ENCODE measurements at regions not wholly inside any gene's neighbourhood (a gene's known extent, or its start where the extent isn't known, plus 50 kb on each side); places are given as distances from the start of the nearest gene placed in this dataset.
A peak's percentile ranks its signal among the peaks of the same experiment; 100 is the strongest.

DNA sequence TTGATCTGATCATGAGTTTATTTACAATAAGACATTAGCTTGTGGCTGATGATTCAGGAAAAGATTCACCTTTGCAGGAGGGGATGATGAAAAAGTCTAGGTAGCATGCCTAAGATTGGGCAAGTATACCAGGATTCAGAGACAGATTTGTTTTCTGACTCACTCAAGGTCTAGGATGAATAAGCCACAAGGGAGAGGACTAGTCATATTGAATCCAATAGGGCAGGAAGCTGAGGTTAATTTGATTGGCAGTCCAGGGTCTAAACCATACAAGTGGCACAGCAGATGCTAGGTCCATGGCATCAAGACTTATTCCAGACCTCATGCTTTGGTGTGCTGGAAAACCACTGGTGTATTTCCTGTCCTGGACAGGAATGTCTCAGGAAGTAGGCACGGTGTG, 1133.4 kb downstream of the XPNPEP1 start:
- DNase-seq (ENCODE audit: low read depth in 3 of 3): no peak

- no peak for DNase-seq (ENCODE audit: low read depth in 3 of 3)
These were observed 1134.0 kb downstream of the XPNPEP1 start for GRCh38 chr10:108789336-108789735.

- DNase-seq (ENCODE audit: low read depth in 3 of 3): no peak
These were observed 1134.4 kb downstream of the XPNPEP1 start for GRCh38 chr10:108788891-108789290.

DNA sequence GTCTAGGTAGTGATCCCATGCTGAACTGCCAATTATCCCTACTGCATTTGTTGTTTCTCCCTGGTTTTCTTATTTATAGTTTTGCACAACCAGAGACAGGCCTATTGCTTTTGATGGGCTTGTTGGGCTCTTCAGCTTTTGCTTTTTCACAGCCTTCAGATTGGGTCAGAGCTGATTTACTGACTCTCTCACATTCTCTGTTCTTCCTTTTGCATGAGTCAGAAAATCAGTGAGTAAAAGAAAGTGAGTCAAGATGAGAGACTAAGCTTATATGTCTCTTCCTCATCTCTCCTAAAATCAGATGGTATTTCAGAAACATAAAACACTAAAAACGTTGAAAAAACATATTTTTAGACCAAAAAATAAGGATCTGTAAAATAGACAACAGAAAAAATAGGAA, 1135.4 kb downstream of the XPNPEP1 start:
- no peak for DNase-seq (ENCODE audit: low read depth in 3 of 3)

DNA sequence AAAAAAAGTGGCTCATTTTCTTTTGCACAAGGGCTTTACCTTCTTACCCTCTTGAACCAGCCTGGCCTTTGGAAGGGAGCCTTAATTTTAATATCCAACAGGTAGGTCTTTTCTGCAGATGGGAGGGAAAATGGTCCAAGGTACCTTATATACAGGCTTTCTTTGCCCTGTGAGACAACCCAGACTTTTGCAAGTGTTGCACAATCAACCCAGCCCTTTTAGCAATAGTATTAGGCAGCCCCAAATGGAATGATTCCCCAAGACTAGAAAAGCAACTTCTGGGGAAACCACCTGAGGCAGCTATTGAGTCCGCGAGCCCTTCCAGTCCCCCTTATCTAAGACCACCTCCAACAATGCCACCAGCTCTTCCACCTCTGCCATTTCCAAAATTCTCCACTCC, 1138.3 kb downstream of the XPNPEP1 start:
- DNase-seq (ENCODE audit: low read depth in 3 of 3): no peak

DNA sequence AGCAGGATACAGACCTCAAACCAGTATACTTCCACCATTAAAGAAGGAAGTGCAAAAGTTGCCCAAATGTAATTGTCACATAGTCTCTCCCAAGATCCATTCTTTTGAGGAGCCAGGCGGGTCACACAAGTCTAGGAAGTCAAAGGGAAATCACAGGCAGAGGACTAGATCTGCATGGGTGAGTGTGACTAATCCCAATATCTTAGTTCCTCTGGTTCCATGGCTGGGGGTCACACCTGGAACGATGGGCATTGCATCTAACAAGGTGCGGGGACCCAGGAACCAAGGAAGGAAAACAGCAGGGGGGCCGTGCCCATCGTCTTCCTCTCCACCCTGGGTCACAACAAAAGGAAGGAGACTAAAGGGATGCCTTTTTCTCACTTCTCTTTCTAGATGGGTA, 1138.8 kb downstream of the XPNPEP1 start:
- DNase-seq (ENCODE audit: low read depth in 3 of 3): no peak

- DNase-seq (ENCODE audit: low read depth in 3 of 3): peak in 1 of 3 experiments; percentile 2
These were observed 1139.4 kb downstream of the XPNPEP1 start for GRCh38 chr10:108783897-108784296.

DNA sequence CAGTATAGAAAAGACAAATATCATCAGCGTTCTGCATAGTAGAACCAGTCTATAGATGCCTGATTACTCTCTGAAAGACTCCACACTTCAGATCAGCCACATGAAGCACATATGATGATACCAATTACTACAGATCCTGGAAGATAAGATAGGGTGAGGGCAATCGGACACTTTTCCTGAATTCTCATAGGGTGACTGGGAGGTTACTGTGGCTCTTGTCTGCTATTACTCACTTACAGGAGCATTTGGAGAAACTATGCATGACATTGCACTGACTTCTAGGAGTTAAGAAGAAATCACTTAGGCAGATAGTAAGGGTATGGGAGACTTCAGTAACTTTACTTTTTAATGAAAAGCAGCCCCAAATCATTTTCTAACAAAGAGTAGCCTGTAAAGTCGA, 1140.9 kb downstream of the XPNPEP1 start:
- no peak for DNase-seq (ENCODE audit: low read depth in 3 of 3)

- DNase-seq (ENCODE audit: low read depth in 3 of 3): no peak
These were observed 1143.8 kb downstream of the XPNPEP1 start for GRCh38 chr10:108779501-108779900.

DNA sequence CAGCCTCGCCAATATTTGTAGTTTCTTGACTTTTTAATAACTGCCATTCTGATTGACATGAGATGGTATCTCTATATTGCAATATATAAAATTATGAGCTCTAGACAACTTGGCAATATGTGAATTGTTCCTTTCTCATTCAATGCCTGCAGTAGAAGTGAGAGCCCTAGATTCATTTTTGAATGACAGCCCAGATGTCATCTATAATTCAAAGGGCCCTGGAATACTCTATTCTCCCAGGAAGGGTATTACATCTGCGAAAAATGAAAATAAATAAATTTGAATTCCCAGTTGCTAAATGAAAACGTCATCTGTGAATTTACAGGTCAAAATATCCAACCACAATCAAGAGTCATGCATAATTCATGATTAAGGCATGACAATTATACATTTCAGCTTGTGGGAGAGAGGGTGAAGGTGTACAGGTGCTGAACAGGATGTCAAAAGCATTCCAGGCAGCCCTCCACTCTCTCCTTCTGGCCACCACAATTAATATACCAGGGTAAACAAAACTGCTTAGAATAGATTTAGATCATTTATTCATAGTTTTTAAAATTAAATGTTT, 1147.3 kb downstream of the XPNPEP1 start:
- DNase-seq (ENCODE audit: low read depth in 3 of 3): no peak

- DNase-seq (ENCODE audit: low read depth in 3 of 3): no peak
These were observed 1152.2 kb downstream of the XPNPEP1 start for GRCh38 chr10:108771106-108771505.

GRCh38 chr10:108765794-108766193, 1157.5 kb downstream of the XPNPEP1 start:
- DNase-seq (ENCODE audit: low read depth in 3 of 3): no peak

GRCh38 chr10:108757946-108758345, 1165.4 kb downstream of the XPNPEP1 start:
- DNase-seq (ENCODE audit: low read depth in 3 of 3): no peak

DNA sequence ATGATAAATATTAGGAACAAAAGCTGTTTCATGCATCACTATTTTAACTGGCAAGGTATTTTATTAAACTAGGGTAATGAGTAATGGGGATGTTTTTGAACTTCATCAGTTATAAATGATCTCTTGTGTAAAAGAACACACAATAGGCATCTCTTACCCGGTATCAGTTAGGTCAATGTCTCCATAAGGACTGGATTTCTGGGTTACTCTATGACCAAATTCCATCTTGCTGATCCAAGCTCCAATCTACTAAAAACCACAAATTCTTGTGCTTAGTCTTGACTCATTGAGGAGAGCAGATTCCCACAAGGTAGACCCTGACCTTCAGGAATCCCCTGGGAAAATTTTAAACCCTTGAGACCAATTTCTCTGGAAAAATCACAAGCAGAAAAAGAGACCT, 1167.7 kb downstream of the XPNPEP1 start:
- no peak for DNase-seq (ENCODE audit: low read depth in 3 of 3)

GRCh38 chr10:108753326-108753725, 1170.0 kb downstream of the XPNPEP1 start:
- no peak for DNase-seq (ENCODE audit: low read depth in 3 of 3)

GRCh38 chr10:108749042-108749441, 1174.3 kb downstream of the XPNPEP1 start:
- no peak for DNase-seq (ENCODE audit: low read depth in 3 of 3)

DNA sequence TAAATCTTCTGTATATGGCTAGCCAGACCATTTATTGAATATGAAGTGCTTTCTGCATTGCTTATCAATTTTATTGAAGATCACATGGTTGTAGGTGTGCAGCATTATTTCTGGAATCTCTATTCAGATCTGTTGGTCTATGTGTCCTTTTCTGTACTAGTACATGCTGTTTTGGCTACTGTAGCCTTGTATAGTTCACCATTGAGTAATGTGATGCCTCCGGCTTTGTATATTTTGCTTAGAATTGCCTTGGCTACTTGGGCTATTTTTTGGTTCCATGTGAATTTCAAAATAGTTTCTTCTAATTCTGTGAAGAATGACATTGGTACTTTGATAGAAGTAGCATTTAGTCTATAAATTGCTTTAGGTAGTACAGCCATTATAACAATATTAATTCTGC, 1187.2 kb downstream of the XPNPEP1 start:
- DNase-seq (ENCODE audit: low read depth in 3 of 3): no peak

DNA sequence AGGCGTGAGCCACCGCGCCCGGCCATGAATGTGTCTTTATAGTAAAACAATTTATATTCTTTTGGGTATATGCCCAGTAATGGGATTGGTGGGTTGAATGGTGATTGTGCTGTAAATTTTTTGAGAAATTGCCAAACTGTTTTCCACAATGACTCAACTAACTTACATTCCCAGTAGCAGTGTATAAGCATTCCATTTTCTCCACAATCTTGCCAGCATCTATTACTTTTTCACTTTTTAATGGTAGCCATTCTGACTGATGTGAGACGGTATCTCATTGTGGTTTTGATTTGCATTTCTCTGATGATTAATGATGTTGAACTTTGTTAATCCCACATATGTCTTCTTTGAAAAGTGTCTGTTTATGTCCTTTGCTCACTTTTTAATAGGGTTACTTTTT, 1187.9 kb downstream of the XPNPEP1 start:
- DNase-seq (ENCODE audit: low read depth in 3 of 3): no peak

DNA sequence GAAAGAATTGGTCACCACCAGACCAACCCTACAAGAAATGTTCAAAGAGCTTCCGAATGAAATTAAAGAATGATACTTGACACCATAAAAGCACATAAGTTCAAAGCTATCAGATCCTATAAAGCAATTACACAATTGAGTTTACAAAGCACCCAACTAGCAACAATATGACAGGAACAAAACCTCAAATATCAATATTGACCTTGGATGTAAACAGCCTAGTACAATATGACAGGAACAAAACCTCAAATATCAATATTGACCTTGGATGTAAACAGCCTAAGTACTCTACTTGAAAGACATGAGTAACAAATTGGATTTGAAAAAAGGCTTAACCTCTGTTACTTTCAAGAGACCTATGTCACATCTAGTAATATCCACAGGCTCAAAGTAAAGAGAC, 1201.4 kb downstream of the XPNPEP1 start:
- DNase-seq (ENCODE audit: low read depth in 3 of 3): no peak

- no peak for DNase-seq (ENCODE audit: low read depth in 3 of 3)
These were observed 1207.0 kb downstream of the XPNPEP1 start for GRCh38 chr10:108716352-108716751.

DNA sequence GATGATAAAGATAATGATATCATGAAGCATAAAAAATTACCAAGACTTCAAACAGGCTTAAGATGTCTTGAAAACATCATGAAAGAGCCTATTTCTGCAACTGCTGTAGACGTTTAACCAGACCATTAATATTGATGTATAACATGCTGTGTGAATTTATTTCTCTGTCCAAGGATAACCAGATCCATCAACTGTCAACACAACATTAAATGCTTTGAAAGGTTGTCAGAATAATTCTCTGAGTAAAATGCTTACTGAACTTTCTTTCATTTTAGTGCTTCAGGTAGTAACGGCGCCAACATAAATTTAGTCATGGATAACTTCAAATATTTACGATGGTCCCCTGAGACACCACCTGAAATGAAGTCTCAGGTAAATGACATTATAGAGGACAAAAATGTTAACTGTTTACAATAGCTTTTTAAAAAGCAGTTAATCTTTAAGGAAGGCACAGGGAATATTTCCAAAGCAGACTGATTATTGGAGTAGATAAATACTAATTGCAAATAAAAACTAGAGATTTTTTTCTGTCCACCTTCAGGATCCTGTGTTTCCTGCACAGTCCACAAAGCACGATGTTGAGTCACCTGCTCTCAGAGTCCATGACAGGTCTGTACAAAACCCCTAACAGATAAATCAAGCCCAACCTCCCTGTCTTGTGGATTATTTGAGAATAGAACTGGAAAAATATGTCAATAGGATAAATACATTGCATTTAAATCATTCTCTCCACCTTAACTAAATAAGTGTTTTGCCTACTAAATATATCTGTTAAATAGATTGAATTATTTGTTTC, 1213.2 kb downstream of the XPNPEP1 start:
- DNase-seq (ENCODE audit: low read depth in 3 of 3): no peak

- DNase-seq (ENCODE audit: low read depth in 3 of 3): no peak
These were observed 1214.9 kb downstream of the XPNPEP1 start for GRCh38 chr10:108708363-108708762.

- DNase-seq (ENCODE audit: low read depth in 3 of 3): no peak
These were observed 1226.4 kb downstream of the XPNPEP1 start for GRCh38 chr10:108696792-108697477.

All from stimulated activated CD4-positive, alpha-beta T cell treated with anti-CD3 and anti-CD28 coated beads, TNF-alpha, amount 100 ng/mL, for 24 hours (primary cell).